A673 (cell line): ENCODE measurements at regions not wholly inside any gene's neighbourhood (a gene's known extent, or its start where the extent isn't known, plus 50 kb on each side); places are given as distances from the start of the nearest gene placed in this dataset.

ENCODE experiments used
- BruUV-seq: library from RNA; stranded (reverse); fragments of 400-500 nt; replicated peaks from 2 replicates; lab custom pipeline; 2021; lab: Mats Ljungman, UMichigan
- CTCF ChIA-PET: fragments of 300-600 bp; sonication (Branson Sonifier 250); formaldehyde crosslinking; loops from one replicate; lab custom pipeline; 2022; ENCODE audit warnings: antibody characterized with exemption; lab: Charles Lee
- POLR2A ChIA-PET: fragments of 300-600 bp; sonication (Branson Sonifier 250); formaldehyde crosslinking; loops from one replicate; lab custom pipeline; 2022; ENCODE audit warnings: antibody characterized with exemption; ENCODE audit not compliant: low non-redundant PET; lab: Charles Lee
- DNase-seq: peaks from one replicate; pipeline ENCODE4 v3.0.0-alpha.2; 2015; ENCODE audit warnings: low spot score
- H3K27ac ChIP-seq: fragments of 200-600 bp; sonication (generic); 2 replicates; pipeline ENCODE4 v1.5.1; 2016; ENCODE audit warnings: mixed run types, low read depth, mild to moderate bottlenecking, mixed read lengths, antibody characterized with exemption, low read length; ENCODE audit not compliant: poor library complexity, severe bottlenecking
- H3K27me3 ChIP-seq: fragments of 200-600 bp; sonication (generic); replicated peaks from 2 replicates; pipeline ENCODE4 v1.6.1; 2017; ENCODE audit warnings: mixed run types, low read depth, mild to moderate bottlenecking, mixed read lengths, antibody characterized with exemption, low read length; ENCODE audit not compliant: insufficient read depth, poor library complexity
- H3K36me3 ChIP-seq: fragments of 200-600 bp; sonication (generic); 2 replicates; pipeline ENCODE4 v1.6.1; 2016; ENCODE audit warnings: mixed run types, mild to moderate bottlenecking, mixed read lengths, antibody characterized with exemption, low read length; ENCODE audit not compliant: insufficient read depth, poor library complexity, severe bottlenecking
- H3K4me1 ChIP-seq: fragments of 200-600 bp; sonication (generic); 2 replicates; pipeline ENCODE4 v1.6.1; 2017; ENCODE audit warnings: mixed run types, mild to moderate bottlenecking, mixed read lengths, antibody characterized with exemption, low read length; ENCODE audit not compliant: insufficient read depth, poor library complexity, severe bottlenecking
- H3K4me3 ChIP-seq: fragments of 200-600 bp; sonication (generic); 2 replicates; pipeline ENCODE4 v1.5.1; 2016; ENCODE audit warnings: low read depth, mixed run types, mild to moderate bottlenecking, mixed read lengths, low read length; ENCODE audit not compliant: poor library complexity, severe bottlenecking
- H3K9me3 ChIP-seq: fragments of 200-600 bp; sonication (generic); 2 replicates; pipeline ENCODE4 v1.6.1; 2016; ENCODE audit warnings: mixed run types, low read depth, mild to moderate bottlenecking, mixed read lengths, antibody characterized with exemption, low read length; ENCODE audit not compliant: poor library complexity, severe bottlenecking
- CTCF ChIP-seq: fragments of 300-800, 200-600 bp; sonication (generic); conservative IDR thresholded peaks from 2 replicates; pipeline ENCODE4 v1.5.1; 2017; ENCODE audit warnings: low read depth, mild to moderate bottlenecking, antibody characterized with exemption, low read length, moderate library complexity, mixed read lengths
- EZH2 ChIP-seq: fragments of 200-600 bp; sonication (generic); IDR thresholded peaks from 2 replicates; pipeline ENCODE4 v1.6.1; 2017; ENCODE audit warnings: borderline replicate concordance, low read depth, mild to moderate bottlenecking, mixed read lengths, antibody characterized with exemption, low read length; ENCODE audit not compliant: poor library complexity, severe bottlenecking
- intact Hi-C: fragments of 100-400 bp; cut with micrococcal nuclease; formaldehyde crosslinking; loops from one replicate; pipeline ENCODE4 v1.10.0; 2022; ENCODE audit not compliant: unreplicated experiment

- Histone ChIP-seq H3K27me3 (no peaks in the 10 kb centered on the region), H3K9me3 (no peaks in the 10 kb centered on the region), H3K36me3 (no peaks in the 10 kb centered on the region), H3K4me3 (no peak overlapping the region), H3K27ac (no peak overlapping the region), H3K4me1 (no peaks in the 10 kb centered on the region)
- intact Hi-C loops: no loop called here
- no TSS peak for BruUV-seq
- ChIA-PET POLR2A (no interaction called here), CTCF (no interaction called here)
- no peak for DNase-seq
- TF ChIP-seq CTCF: no peak
- no peak for TF ChIP-seq EZH2
These were observed 1837.0 kb upstream of the PCDH7 start for GRCh38 chr4:28883211-28883610.

- DNase-seq: no peak
- BruUV-seq: no TSS peak
These were observed 1833.2 kb upstream of the PCDH7 start for GRCh38 chr4:28886934-28887333.

GRCh38 chr4:28890949-28891775, 1829.0 kb upstream of the PCDH7 start:
- no peak for TF ChIP-seq CTCF
- no peak for TF ChIP-seq EZH2
- ChIA-PET CTCF (no interaction called here), POLR2A (no interaction called here)
- DNase-seq: no peak
- no peak overlapping the region for H3K27ac ChIP-seq
- no peaks in the 10 kb centered on the region for H3K27me3 ChIP-seq
- no peaks in the 10 kb centered on the region for H3K36me3 ChIP-seq
- H3K4me1 ChIP-seq: no peaks in the 10 kb centered on the region
- no TSS peak for BruUV-seq
- intact Hi-C loops: no loop called here
- H3K9me3 ChIP-seq: no peaks in the 10 kb centered on the region
- no peak overlapping the region for H3K4me3 ChIP-seq

More at GRCh38 chr4:28886934-28887333, 1833.2 kb upstream of the PCDH7 start:
- no peak overlapping the region for H3K27ac ChIP-seq
- POLR2A ChIA-PET: no interaction called here
- no peak overlapping the region for H3K4me3 ChIP-seq
- TF ChIP-seq EZH2: no peak
- TF ChIP-seq CTCF: no peak
- H3K27me3 ChIP-seq: no peaks in the 10 kb centered on the region
- H3K4me1 ChIP-seq: no peaks in the 10 kb centered on the region
- CTCF ChIA-PET: no interaction called here
- H3K36me3 ChIP-seq: no peaks in the 10 kb centered on the region
- no peaks in the 10 kb centered on the region for H3K9me3 ChIP-seq
- intact Hi-C loops: no loop called here
